ENCODE measurements at regions not wholly inside any gene's neighbourhood (a gene's known extent, or its start where the extent isn't known, plus 50 kb on each side); places are given as distances from the start of the nearest gene placed in this dataset.
"Not testable (repeated sequence)": the region's sequence is repeated elsewhere in the genome, so short reads cannot be mapped to it uniquely, and the experiment has no call there.

GRCh38 chr4:158958489-158959270 is 144.2 kb upstream of the RAPGEF2 start:
- ATAC-seq (replicated peaks in 1 of 4), result no peak
- Histone ChIP-seq H3K36me3 (ENCODE audit: control insufficient read depth in 2 of 2, extremely low read depth in 1 of 2, insufficient read depth in 1 of 2, low read length in 1 of 2) (no peaks in the 10 kb centered on the region), H3K27me3 (replicated peaks in 1 of 2; ENCODE audit: control insufficient read depth in 2 of 2, extremely low read depth in 1 of 2, insufficient read depth in 2 of 2, low read length in 1 of 2) (no peaks in the 10 kb centered on the region), H3K4me3 (ENCODE audit: control insufficient read depth in 1 of 2, extremely low read depth in 1 of 2, low read length in 1 of 2) (no peak overlapping the region), H3K27ac (ENCODE audit: low read length) (no peak overlapping the region), H3K9me3 (no peaks in the 10 kb centered on the region), H3K4me1 (ENCODE audit: control insufficient read depth in 1 of 2, extremely low read depth in 1 of 2, insufficient read depth in 2 of 2, low read length in 2 of 2) (no peaks in the 10 kb centered on the region)
- peaks cover 5 to 7% of the 10 kb centered on the region in 2 donors for H3K27me3 Mint-ChIP-seq
- no peaks in the 10 kb centered on the region for H3K9me3 Mint-ChIP-seq
- no peaks in the 10 kb centered on the region for H3K4me1 Mint-ChIP-seq
- H3K4me3 Mint-ChIP-seq, result no peak overlapping the region
- H3K27ac Mint-ChIP-seq, result no peak overlapping the region
- no peak for DNase-seq
- no peaks in the 10 kb centered on the region for H3K36me3 Mint-ChIP-seq
- CTCF ChIA-PET, result no interaction called here
- POLR2A ChIA-PET, result no interaction called here

GRCh38 chr4:158962393-158962792 is 140.5 kb upstream of the RAPGEF2 start:
- Mint-ChIP-seq H3K27ac (no peak overlapping the region), H3K27me3 (peaks cover 10 to 12% of the 10 kb centered on the region in 2 donors), H3K4me3 (no peak overlapping the region), H3K36me3 (no peaks in the 10 kb centered on the region), H3K4me1 (no peaks in the 10 kb centered on the region), H3K9me3 (no peaks in the 10 kb centered on the region)
- DNase-seq (no peak), ATAC-seq (replicated peaks in 1 of 4) (no peak)
- Histone ChIP-seq H3K4me1 (ENCODE audit: control insufficient read depth in 1 of 2, extremely low read depth in 1 of 2, insufficient read depth in 2 of 2, low read length in 2 of 2) (no peaks in the 10 kb centered on the region), H3K36me3 (ENCODE audit: control insufficient read depth in 2 of 2, extremely low read depth in 1 of 2, insufficient read depth in 1 of 2, low read length in 1 of 2) (no peaks in the 10 kb centered on the region), H3K9me3 (no peaks in the 10 kb centered on the region), H3K4me3 (ENCODE audit: control insufficient read depth in 1 of 2, extremely low read depth in 1 of 2, low read length in 1 of 2) (no peak overlapping the region), H3K27me3 (replicated peaks in 1 of 2; ENCODE audit: control insufficient read depth in 2 of 2, extremely low read depth in 1 of 2, insufficient read depth in 2 of 2, low read length in 1 of 2) (no peaks in the 10 kb centered on the region), H3K27ac (ENCODE audit: low read length) (no peak overlapping the region)
- no CpG with 5 or more reads among the region's 2 CpGs for WGBS (ENCODE audit: insufficient coverage)
- ChIA-PET POLR2A (no interaction called here), CTCF (no interaction called here)

- POLR2A ChIA-PET; H3K4me1 ChIP-seq (ENCODE audit: control insufficient read depth in 1 of 2, extremely low read depth in 1 of 2, insufficient read depth in 2 of 2, low read length in 2 of 2); H3K27ac Mint-ChIP-seq; H3K4me3 Mint-ChIP-seq; H3K27me3 ChIP-seq (replicated peaks in 1 of 2; ENCODE audit: control insufficient read depth in 2 of 2, extremely low read depth in 1 of 2, insufficient read depth in 2 of 2, low read length in 1 of 2); H3K36me3 Mint-ChIP-seq; H3K36me3 ChIP-seq (ENCODE audit: control insufficient read depth in 2 of 2, extremely low read depth in 1 of 2, insufficient read depth in 1 of 2, low read length in 1 of 2); ATAC-seq (replicated peaks in 1 of 4); DNase-seq; H3K27ac ChIP-seq (ENCODE audit: low read length); H3K4me3 ChIP-seq (ENCODE audit: control insufficient read depth in 1 of 2, extremely low read depth in 1 of 2, low read length in 1 of 2); H3K9me3 Mint-ChIP-seq; H3K4me1 Mint-ChIP-seq; CTCF ChIA-PET; H3K9me3 ChIP-seq: not testable (repeated sequence)
- peaks cover 10 to 12% of the 10 kb centered on the region in 2 donors for H3K27me3 Mint-ChIP-seq
- WGBS (ENCODE audit: insufficient coverage), result no CpG with 5 or more reads among the region's 2 CpGs
Measured at GRCh38 chr4:158963282-158963681, 139.6 kb upstream of the RAPGEF2 start.

GRCh38 chr4:158964114-158964727 is 138.7 kb upstream of the RAPGEF2 start:
- CTCF ChIA-PET, result interaction anchor here in 1 of 2 donors (0.5 kb wide), 1 partner anchor 21 kb away, joined by 5 read pairs; no protein-coding TSS in a partner anchor
- no peaks in the 10 kb centered on the region for H3K4me1 Mint-ChIP-seq
- POLR2A ChIA-PET, result no interaction called here

GRCh38 chr4:158964728-158965124 is 138.2 kb upstream of the RAPGEF2 start:
- H3K4me3 Mint-ChIP-seq, result no peak overlapping the region
- no peak overlapping the region for H3K27ac ChIP-seq (ENCODE audit: low read length)
- ChIA-PET POLR2A (no interaction called here), CTCF (interaction anchor here in 1 of 2 donors (0.7 kb wide), 1 partner anchor 133 kb away, joined by 3 read pairs; no protein-coding TSS in a partner anchor)
- DNase-seq, result no peak
- no peaks in the 10 kb centered on the region for H3K27me3 ChIP-seq (replicated peaks in 1 of 2; ENCODE audit: control insufficient read depth in 2 of 2, extremely low read depth in 1 of 2, insufficient read depth in 2 of 2, low read length in 1 of 2)
- no peak overlapping the region for H3K27ac Mint-ChIP-seq
- no peaks in the 10 kb centered on the region for H3K36me3 Mint-ChIP-seq
- no peaks in the 10 kb centered on the region for H3K9me3 Mint-ChIP-seq
- no peaks in the 10 kb centered on the region for H3K9me3 ChIP-seq
- H3K4me1 ChIP-seq (ENCODE audit: control insufficient read depth in 1 of 2, extremely low read depth in 1 of 2, insufficient read depth in 2 of 2, low read length in 2 of 2), result no peaks in the 10 kb centered on the region
- H3K4me3 ChIP-seq (ENCODE audit: control insufficient read depth in 1 of 2, extremely low read depth in 1 of 2, low read length in 1 of 2), result no peak overlapping the region
- H3K27me3 Mint-ChIP-seq, result peaks cover 10 to 12% of the 10 kb centered on the region in 2 donors
- no CpG with 5 or more reads among the region's 1 CpG for WGBS (ENCODE audit: insufficient coverage)
- no peaks in the 10 kb centered on the region for H3K4me1 Mint-ChIP-seq
- no peak for ATAC-seq (replicated peaks in 1 of 4)
- no peaks in the 10 kb centered on the region for H3K36me3 ChIP-seq (ENCODE audit: control insufficient read depth in 2 of 2, extremely low read depth in 1 of 2, insufficient read depth in 1 of 2, low read length in 1 of 2)

More at GRCh38 chr4:158964114-158964727, 138.7 kb upstream of the RAPGEF2 start:
- H3K4me3 ChIP-seq (ENCODE audit: control insufficient read depth in 1 of 2, extremely low read depth in 1 of 2, low read length in 1 of 2), result no peak overlapping the region
- H3K27ac Mint-ChIP-seq, result no peak overlapping the region
- no peaks in the 10 kb centered on the region for H3K36me3 ChIP-seq (ENCODE audit: control insufficient read depth in 2 of 2, extremely low read depth in 1 of 2, insufficient read depth in 1 of 2, low read length in 1 of 2)
- H3K9me3 Mint-ChIP-seq, result no peaks in the 10 kb centered on the region
- H3K27ac ChIP-seq (ENCODE audit: low read length), result no peak overlapping the region
- H3K27me3 Mint-ChIP-seq, result peaks cover 10 to 12% of the 10 kb centered on the region in 2 donors
- WGBS (ENCODE audit: insufficient coverage), result no CpG with 5 or more reads among the region's 5 CpGs
- DNase-seq (no peak), ATAC-seq (replicated peaks in 1 of 4) (no peak)
- no peaks in the 10 kb centered on the region for H3K4me1 ChIP-seq (ENCODE audit: control insufficient read depth in 1 of 2, extremely low read depth in 1 of 2, insufficient read depth in 2 of 2, low read length in 2 of 2)
- no peaks in the 10 kb centered on the region for H3K9me3 ChIP-seq
- no peaks in the 10 kb centered on the region for H3K36me3 Mint-ChIP-seq
- no peak overlapping the region for H3K4me3 Mint-ChIP-seq
- H3K27me3 ChIP-seq (replicated peaks in 1 of 2; ENCODE audit: control insufficient read depth in 2 of 2, extremely low read depth in 1 of 2, insufficient read depth in 2 of 2, low read length in 1 of 2), result no peaks in the 10 kb centered on the region

GRCh38 chr4:158965226-158965625 is 137.7 kb upstream of the RAPGEF2 start:
- Mint-ChIP-seq H3K36me3 (no peaks in the 10 kb centered on the region), H3K9me3 (no peaks in the 10 kb centered on the region), H3K4me3 (no peak overlapping the region), H3K27ac (no peak overlapping the region), H3K27me3 (peaks cover 10 to 12% of the 10 kb centered on the region in 2 donors), H3K4me1 (no peaks in the 10 kb centered on the region)
- no peak for ATAC-seq (replicated peaks in 1 of 4)
- Histone ChIP-seq H3K4me3 (ENCODE audit: control insufficient read depth in 1 of 2, extremely low read depth in 1 of 2, low read length in 1 of 2) (no peak overlapping the region), H3K9me3 (no peaks in the 10 kb centered on the region), H3K27me3 (replicated peaks in 1 of 2; ENCODE audit: control insufficient read depth in 2 of 2, extremely low read depth in 1 of 2, insufficient read depth in 2 of 2, low read length in 1 of 2) (no peaks in the 10 kb centered on the region), H3K27ac (ENCODE audit: low read length) (no peak overlapping the region), H3K4me1 (ENCODE audit: control insufficient read depth in 1 of 2, extremely low read depth in 1 of 2, insufficient read depth in 2 of 2, low read length in 2 of 2) (no peaks in the 10 kb centered on the region), H3K36me3 (ENCODE audit: control insufficient read depth in 2 of 2, extremely low read depth in 1 of 2, insufficient read depth in 1 of 2, low read length in 1 of 2) (no peaks in the 10 kb centered on the region)
- DNase-seq, result no peak
- ChIA-PET POLR2A (no interaction called here), CTCF (interaction anchor here in 1 of 2 donors (0.7 kb wide), 1 partner anchor 133 kb away, joined by 3 read pairs; no protein-coding TSS in a partner anchor)
